Transverse colon (tissue), 4 donors: ENCODE measurements at regions not wholly inside any gene's neighbourhood (a gene's known extent, or its start where the extent isn't known, plus 50 kb on each side); places are given as distances from the start of the nearest gene placed in this dataset.

ENCODE experiments used
- DNase-seq: peaks from one replicate; pipeline ENCODE4 v3.0.0-alpha.2; 2019
- H3K27ac ChIP-seq, 4 donors: fragments of 200-600 bp; sonication (generic); 2 replicates each; pipeline ENCODE4 v1.5.1; 2016 to 2018; ENCODE audit warnings: inconsistent platforms in 4 of 4
- H3K27me3 ChIP-seq: fragments of 200-600 bp; sonication (generic); 2 replicates; pipeline ENCODE4 v1.5.1; 2017; ENCODE audit warnings: inconsistent platforms
- H3K36me3 ChIP-seq, 4 donors: fragments of 200-600 bp; sonication (generic); 2 replicates each; pipeline ENCODE4 v1.5.1; 2017 to 2019; ENCODE audit warnings: inconsistent platforms in 4 of 4
- H3K4me1 ChIP-seq, 4 donors: fragments of 200-600 bp; sonication (generic); 2 replicates each; pipeline ENCODE4 v1.5.1; 2017 to 2020; ENCODE audit warnings: inconsistent platforms in 4 of 4
- H3K4me3 ChIP-seq, 4 donors: fragments of 200-600 bp; sonication (generic); 1 replicate in 1 of 4; 2 replicates in 3 of 4; pipeline versions ENCODE4 v1.5.1 to v1.6.1; 2017 to 2019; ENCODE audit warnings: inconsistent platforms in 4 of 4
- H3K9me3 ChIP-seq, 2 donors: fragments of 200-600 bp; sonication (generic); 2 replicates each; pipeline ENCODE4 v1.5.1; 2017 to 2019; ENCODE audit warnings: inconsistent platforms in 2 of 2
- EP300 ChIP-seq: sonication (generic); formaldehyde crosslinking; IDR thresholded peaks from one replicate; pipeline ENCODE4 v1.6.1; 2017; ENCODE audit warnings: antibody characterized with exemption, low read depth
- POLR2A ChIP-seq: fragments of 450-650 bp; IDR thresholded peaks from one replicate; pipeline ENCODE4 v1.6.1; 2016; ENCODE audit warnings: antibody characterized with exemption, mild to moderate bottlenecking, moderate library complexity
- POLR2AphosphoS5 ChIP-seq, 3 donors: sonication (generic); formaldehyde crosslinking; IDR thresholded peaks; one replicate each; pipeline ENCODE4 v1.6.1; 2016; ENCODE audit warnings: antibody characterized with exemption in 3 of 3
- WGBS, 2 donors: methylation state at CpG; one replicate each; pipeline ENCODE4 v1.1.5; 2018; ENCODE audit warnings: low coverage in 1 of 2; 5-methylcytosine and 5-hydroxymethylcytosine counted together
- in situ Hi-C, 4 donors: fragments of 200-750 bp; cut with MboI; loops; one replicate each; pipeline versions ENCODE4 v1.15.0 to v1.15.1; 2017; ENCODE audit warnings: low sequenced_read_pairs in 3 of 4, low pct_ligation_motif_present in 1 of 4, low pct_unique_long_range_greater_than_20kb in 1 of 4
- intact Hi-C: fragments of 100-400 bp; cut with DNase I; formaldehyde crosslinking; loops from one replicate; pipeline ENCODE4 v1.15.1; 2023; ENCODE audit warnings: low total_unique reads
- TF ChIP-seq, protein P1 (sequence below), 5 experiments: fragments of 200-600 bp in 3 of 5; fragments of 450-650 bp in 2 of 5; sonication (generic) in 3 of 5; IDR thresholded peaks; 1 replicate in 2 of 5; 2 replicates in 3 of 5; pipeline ENCODE4 v1.5.1; 2016 to 2017; ENCODE audit warnings: antibody characterized with exemption in 5 of 5, inconsistent platforms in 3 of 5, mild to moderate bottlenecking in 2 of 5, moderate library complexity in 1 of 5

DNA sequence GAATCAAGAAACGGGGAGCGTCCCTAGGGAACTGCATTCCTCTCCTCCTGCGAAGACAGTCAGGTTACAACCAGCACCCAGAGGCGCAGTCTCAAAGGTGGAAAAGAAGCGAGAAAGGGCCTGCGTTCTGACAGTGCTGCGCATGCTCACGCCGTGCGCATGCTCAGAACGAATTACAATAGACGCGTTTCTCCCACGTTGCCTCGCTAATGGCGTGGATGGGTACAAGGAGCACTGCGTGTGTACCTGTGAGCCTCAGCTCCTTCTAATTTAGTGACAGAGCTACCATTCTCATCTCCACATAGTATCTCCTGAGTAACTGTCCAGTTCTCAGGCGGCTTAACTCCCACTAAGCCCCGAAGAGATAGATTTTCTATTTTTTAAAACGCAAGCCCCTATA is 448.8 kb downstream of the TXNL1 start:
- Histone ChIP-seq H3K4me1 (no peaks in the 10 kb centered on the region), H3K27ac (no peak overlapping the region), H3K4me3 (no peak overlapping the region), H3K9me3 (no peaks in the 10 kb centered on the region), H3K27me3 (no peaks in the 10 kb centered on the region), H3K36me3 (no peaks in the 10 kb centered on the region)
- TF ChIP-seq POLR2A (no peak), EP300 (no peak), POLR2AphosphoS5 (IDR thresholded peaks at IDR 0.05) (no peak)
- TF ChIP-seq, protein P1, sequence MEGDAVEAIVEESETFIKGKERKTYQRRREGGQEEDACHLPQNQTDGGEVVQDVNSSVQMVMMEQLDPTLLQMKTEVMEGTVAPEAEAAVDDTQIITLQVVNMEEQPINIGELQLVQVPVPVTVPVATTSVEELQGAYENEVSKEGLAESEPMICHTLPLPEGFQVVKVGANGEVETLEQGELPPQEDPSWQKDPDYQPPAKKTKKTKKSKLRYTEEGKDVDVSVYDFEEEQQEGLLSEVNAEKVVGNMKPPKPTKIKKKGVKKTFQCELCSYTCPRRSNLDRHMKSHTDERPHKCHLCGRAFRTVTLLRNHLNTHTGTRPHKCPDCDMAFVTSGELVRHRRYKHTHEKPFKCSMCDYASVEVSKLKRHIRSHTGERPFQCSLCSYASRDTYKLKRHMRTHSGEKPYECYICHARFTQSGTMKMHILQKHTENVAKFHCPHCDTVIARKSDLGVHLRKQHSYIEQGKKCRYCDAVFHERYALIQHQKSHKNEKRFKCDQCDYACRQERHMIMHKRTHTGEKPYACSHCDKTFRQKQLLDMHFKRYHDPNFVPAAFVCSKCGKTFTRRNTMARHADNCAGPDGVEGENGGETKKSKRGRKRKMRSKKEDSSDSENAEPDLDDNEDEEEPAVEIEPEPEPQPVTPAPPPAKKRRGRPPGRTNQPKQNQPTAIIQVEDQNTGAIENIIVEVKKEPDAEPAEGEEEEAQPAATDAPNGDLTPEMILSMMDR (IDR thresholded peaks at IDR 0.05), result no peak
- in situ Hi-C loops (no loop called here), intact Hi-C loops (no loop called here)
- no peak for DNase-seq
- WGBS, 2 donors, result 95 to 98% methylated on average over 15 to 20 of the region's 20 CpGs

DNA sequence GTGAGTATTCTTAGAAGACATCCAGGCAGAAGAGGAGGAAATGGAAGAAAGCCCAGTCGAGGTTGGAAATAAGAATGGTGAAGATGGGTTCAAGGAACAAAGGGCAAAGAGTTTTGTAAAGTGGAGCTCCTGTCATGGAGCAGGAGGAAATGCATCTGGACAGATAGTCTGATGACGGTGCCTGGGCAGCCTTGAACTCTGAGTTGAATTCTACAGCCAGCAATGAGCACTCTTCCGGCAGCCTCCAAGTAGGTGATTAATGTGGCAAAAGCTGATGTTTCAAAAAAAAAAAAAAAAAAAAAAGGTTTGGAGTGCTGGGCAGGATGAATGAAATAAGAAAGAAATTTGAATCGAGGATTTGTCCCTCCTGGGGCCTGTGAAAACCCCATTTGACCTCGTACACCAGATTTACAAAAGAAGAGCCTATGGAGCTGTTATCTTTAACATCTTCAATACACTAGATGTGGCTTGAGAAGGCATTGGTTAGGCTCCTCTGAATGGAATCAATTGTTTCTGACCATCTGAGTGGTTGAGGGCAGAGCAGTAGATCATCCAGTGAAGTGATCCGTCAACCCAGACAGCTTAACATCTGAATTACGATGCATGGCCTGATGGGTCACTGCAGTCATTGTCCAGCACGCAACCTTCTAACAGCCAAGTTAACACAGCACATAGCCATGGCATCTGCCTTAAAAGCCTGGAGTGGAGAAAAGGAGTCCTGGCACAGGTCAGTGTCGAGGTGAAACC is 449.7 kb downstream of the TXNL1 start:
- H3K4me3 ChIP-seq, result no peak overlapping the region
- H3K9me3 ChIP-seq, result no peaks in the 10 kb centered on the region
- H3K27ac ChIP-seq, result no peak overlapping the region
- WGBS, 2 donors, result 71 to 76% methylated on average over 6 to 9 of the region's 9 CpGs
- TF ChIP-seq, protein P1 (IDR thresholded peaks at IDR 0.05), result no peak
- TF ChIP-seq EP300 (no peak), POLR2AphosphoS5 (IDR thresholded peaks at IDR 0.05) (no peak), POLR2A (no peak)
- H3K36me3 ChIP-seq, result no peaks in the 10 kb centered on the region
- intact Hi-C loops, result no loop called here
- H3K27me3 ChIP-seq, result no peaks in the 10 kb centered on the region
- no peaks in the 10 kb centered on the region for H3K4me1 ChIP-seq
- in situ Hi-C loops, result no loop called here
- no peak for DNase-seq

DNA sequence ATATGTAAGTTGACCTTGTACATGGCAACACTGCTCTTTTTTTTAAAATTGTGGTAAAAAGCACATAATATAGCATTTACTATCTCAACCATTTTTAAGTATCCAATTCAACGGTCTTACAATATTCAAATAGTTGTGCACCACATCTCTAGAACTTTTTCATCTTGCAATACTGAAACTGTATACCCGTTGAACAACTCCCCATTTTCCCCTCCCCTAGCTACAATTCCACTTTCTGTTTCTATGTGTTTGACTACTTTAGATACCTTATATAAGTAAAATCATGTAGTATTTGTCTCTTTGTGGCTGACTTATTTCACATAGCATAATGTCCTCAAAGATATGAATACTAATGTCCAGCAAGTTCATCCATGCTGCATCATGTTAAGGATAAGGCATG is 452.1 kb downstream of the TXNL1 start:
- TF ChIP-seq POLR2AphosphoS5 (IDR thresholded peaks at IDR 0.05), result no peak
- TF ChIP-seq, protein P1 (IDR thresholded peaks at IDR 0.05), result no peak
- no peak for TF ChIP-seq EP300
- TF ChIP-seq POLR2A, result no peak
- Histone ChIP-seq H3K27ac (no peak overlapping the region), H3K9me3 (no peaks in the 10 kb centered on the region), H3K4me1 (no peaks in the 10 kb centered on the region), H3K27me3 (no peaks in the 10 kb centered on the region), H3K36me3 (no peaks in the 10 kb centered on the region), H3K4me3 (no peak overlapping the region)
- intact Hi-C loops, result no loop called here
- DNase-seq, result no peak
- WGBS, 2 donors, result 66 to 71% methylated on average over 2 of the region's 2 CpGs
- in situ Hi-C loops, result no loop called here

DNA sequence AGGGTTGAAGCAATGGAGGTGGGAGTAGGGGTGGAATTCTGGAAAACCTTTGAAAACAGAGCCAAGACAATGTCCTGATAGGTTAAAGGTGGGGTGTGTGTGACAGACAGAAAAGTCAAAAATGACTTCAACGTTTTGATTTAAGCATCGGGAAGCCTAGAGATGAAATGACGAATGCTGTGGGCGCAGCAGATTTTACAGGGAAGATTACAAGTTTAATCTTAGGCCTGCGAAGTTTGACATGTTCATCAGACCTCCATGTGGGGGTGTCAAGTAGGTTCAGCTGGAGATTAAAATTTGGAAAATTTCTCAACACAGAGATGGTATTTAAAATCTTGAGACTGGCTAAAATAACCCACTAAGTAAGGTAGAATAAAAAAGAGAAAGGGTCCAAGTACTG is 453.3 kb downstream of the TXNL1 start:
- H3K27ac ChIP-seq, result no peak overlapping the region
- in situ Hi-C loops (no loop called here), intact Hi-C loops (no loop called here)
- H3K4me1 ChIP-seq, result no peaks in the 10 kb centered on the region
- TF ChIP-seq, protein P1 (IDR thresholded peaks at IDR 0.05), result no peak
- H3K9me3 ChIP-seq, result no peaks in the 10 kb centered on the region
- no peaks in the 10 kb centered on the region for H3K36me3 ChIP-seq
- no peak for DNase-seq
- H3K4me3 ChIP-seq, result no peak overlapping the region
- no peaks in the 10 kb centered on the region for H3K27me3 ChIP-seq
- WGBS, 2 donors, result 90 to 93% methylated on average over 5 of the region's 5 CpGs
